OCI-LY7 (cell line): ENCODE measurements at regions not wholly inside any gene's neighbourhood (a gene's known extent, or its start where the extent isn't known, plus 50 kb on each side); places are given as distances from the start of the nearest gene placed in this dataset.

Source experiments
- CTCF ChIP-seq: fragments of 200-600 bp; sonication (generic); conservative IDR thresholded peaks from 2 replicates; pipeline ENCODE4 v1.5.1; 2014; ENCODE audit warnings: mild to moderate bottlenecking, antibody characterized with exemption, low read length, moderate library complexity, mixed read lengths
- EZH2phosphoT487 ChIP-seq: fragments of 200-600 bp; sonication (generic); IDR thresholded peaks from 2 replicates; pipeline ENCODE4 v1.6.1; 2018; ENCODE audit warnings: low read depth, borderline replicate concordance, mild to moderate bottlenecking, mixed run types, antibody characterized with exemption, low read length, moderate library complexity, mixed read lengths

DNA sequence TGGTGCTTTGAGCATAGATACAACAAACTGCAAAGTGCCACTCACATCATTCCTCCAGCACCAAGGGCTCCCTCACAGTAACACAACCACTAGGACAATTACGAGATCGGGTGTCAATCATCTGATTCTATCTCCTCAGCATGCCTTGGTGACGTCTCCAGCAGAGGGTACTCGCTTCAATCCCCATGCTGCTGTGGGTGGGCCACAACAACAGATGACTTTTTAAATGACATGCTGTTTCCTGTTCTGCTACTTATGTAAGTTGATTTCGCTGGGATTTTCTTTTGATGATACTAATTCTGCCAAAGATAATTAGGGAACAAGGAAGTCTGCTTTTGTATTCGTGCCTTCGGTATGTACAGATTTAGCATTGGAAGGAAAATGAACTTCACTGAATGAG is 1113.0 kb downstream of the BCL11A start:
- TF ChIP-seq CTCF (no peak), EZH2phosphoT487 (no peak)
